Thyroid gland (tissue), 4 donors: ENCODE measurements at regions not wholly inside any gene's neighbourhood (a gene's known extent, or its start where the extent isn't known, plus 50 kb on each side); places are given as distances from the start of the nearest gene placed in this dataset.
"Not testable (repeated sequence)": the region's sequence is repeated elsewhere in the genome, so short reads cannot be mapped to it uniquely, and the experiment has no call there.

Source experiments
- DNase-seq, 2 donors: peaks; one replicate each; pipeline ENCODE4 v3.0.0-alpha.2; 2019
- H3K27ac ChIP-seq, 3 donors: fragments of 200-600 bp; sonication (generic); 1 replicate in 2 of 3; 2 replicates in 1 of 3; pipeline ENCODE4 v1.5.1; 2016 to 2019; ENCODE audit warnings: mild to moderate bottlenecking in 1 of 3, moderate library complexity in 1 of 3
- H3K27me3 ChIP-seq: fragments of 200-600 bp; sonication (generic); one replicate; pipeline ENCODE4 v1.5.1; 2019
- H3K36me3 ChIP-seq, 2 donors: fragments of 200-600 bp; sonication (generic); one replicate each; pipeline ENCODE4 v1.5.1; 2016 to 2019
- H3K4me1 ChIP-seq, 2 donors: fragments of 200-600 bp; sonication (generic); one replicate each; pipeline ENCODE4 v1.5.1; 2017 to 2019
- H3K4me3 ChIP-seq, 3 donors: fragments of 200-600 bp; sonication (generic); replicated peaks in 1 of 3; 1 replicate in 2 of 3; 2 replicates in 1 of 3; pipeline ENCODE4 v1.5.1; 2016; ENCODE audit warnings: mild to moderate bottlenecking in 1 of 3
- H3K9me3 ChIP-seq: fragments of 200-600 bp; sonication (generic); one replicate; pipeline ENCODE4 v1.5.1; 2017
- CTCF ChIP-seq, 6 experiments: fragments of 200-600 bp in 3 of 6; fragments of 450-650 bp in 3 of 6; sonication (generic) in 3 of 6; IDR thresholded peaks; one replicate each; pipeline ENCODE4 v1.5.1; 2016 to 2019; ENCODE audit warnings: antibody characterized with exemption in 6 of 6, mild to moderate bottlenecking in 2 of 6, inconsistent platforms in 1 of 6, moderate library complexity in 1 of 6
- POLR2A ChIP-seq, 2 donors: fragments of 450-650 bp; IDR thresholded peaks; one replicate each; pipeline ENCODE4 v1.6.1; 2017; ENCODE audit warnings: antibody characterized with exemption in 2 of 2, mild to moderate bottlenecking in 2 of 2, moderate library complexity in 1 of 2
- WGBS, 2 donors: methylation state at CpG; one replicate each; pipeline ENCODE4 v1.1.5; 2017; 5-methylcytosine and 5-hydroxymethylcytosine counted together
- intact Hi-C: fragments of 100-400 bp; cut with DNase I; formaldehyde crosslinking; loops from one replicate; pipeline ENCODE4 v1.15.1; 2023

GRCh38 chr3:80334534-80334933 lies 566.7 kb upstream of the ROBO1 start:
- H3K27me3 ChIP-seq: no peaks in the 10 kb centered on the region
- no peaks in the 10 kb centered on the region for H3K4me1 ChIP-seq
- H3K36me3 ChIP-seq: no peaks in the 10 kb centered on the region
- H3K9me3 ChIP-seq: no peaks in the 10 kb centered on the region
- no peak overlapping the region for H3K27ac ChIP-seq
- DNase-seq: no peak
- 87 to 93% methylated on average over 2 of the region's 2 CpGs for WGBS, 2 donors
- no peak overlapping the region for H3K4me3 ChIP-seq
- intact Hi-C loops: no loop called here
- TF ChIP-seq CTCF (IDR thresholded peaks at IDR 0.05) (no peak), POLR2A (IDR thresholded peaks at IDR 0.05) (no peak)

GRCh38 chr3:80331494-80332170 lies 563.8 kb upstream of the ROBO1 start:
- no peaks in the 10 kb centered on the region for H3K4me1 ChIP-seq
- H3K9me3 ChIP-seq: no peaks in the 10 kb centered on the region
- intact Hi-C loops: no loop called here
- 72 to 86% methylated on average over 1 of the region's 1 CpG for WGBS, 2 donors
- no peaks in the 10 kb centered on the region for H3K27me3 ChIP-seq
- H3K27ac ChIP-seq: no peak overlapping the region
- no peak for DNase-seq
- no peaks in the 10 kb centered on the region for H3K36me3 ChIP-seq
- H3K4me3 ChIP-seq: no peak overlapping the region
- TF ChIP-seq CTCF (IDR thresholded peaks at IDR 0.05) (no peak), POLR2A (IDR thresholded peaks at IDR 0.05) (no peak)

- H3K9me3 ChIP-seq, H3K4me3 ChIP-seq, H3K4me1 ChIP-seq, intact Hi-C loops, H3K36me3 ChIP-seq, H3K27ac ChIP-seq, DNase-seq, H3K27me3 ChIP-seq: not testable (repeated sequence)
- 95% methylated on average over 14 to 17 of the region's 19 CpGs for whole genome bisulfite sequencing, 2 donors
Measured at GRCh38 chr3:80314541-80314940, 546.7 kb upstream of the ROBO1 start.

- intact Hi-C loops: no loop called here
- Histone ChIP-seq H3K9me3 (no peaks in the 10 kb centered on the region), H3K4me1 (no peaks in the 10 kb centered on the region), H3K27ac (no peak overlapping the region), H3K27me3 (no peaks in the 10 kb centered on the region), H3K4me3 (no peak overlapping the region), H3K36me3 (no peaks in the 10 kb centered on the region)
- WGBS, 2 donors: 67% methylated on average over 8 of the region's 8 CpGs
- TF ChIP-seq POLR2A (IDR thresholded peaks at IDR 0.05): no peak
- TF ChIP-seq CTCF (IDR thresholded peaks at IDR 0.05): no peak
- DNase-seq: no peak
Measured at GRCh38 chr3:80308637-80309036, 540.8 kb upstream of the ROBO1 start.

- Histone ChIP-seq H3K9me3 (no peaks in the 10 kb centered on the region), H3K27ac (no peak overlapping the region), H3K4me3 (no peak overlapping the region), H3K4me1 (no peaks in the 10 kb centered on the region), H3K36me3 (no peaks in the 10 kb centered on the region), H3K27me3 (no peaks in the 10 kb centered on the region)
- WGBS, 2 donors: 90 to 93% methylated on average over 5 to 8 of the region's 8 CpGs
- intact Hi-C loops: no loop called here
- TF ChIP-seq CTCF (IDR thresholded peaks at IDR 0.05) (no peak), POLR2A (IDR thresholded peaks at IDR 0.05) (no peak)
- DNase-seq: no peak
Measured at GRCh38 chr3:80307844-80308243, 540.0 kb upstream of the ROBO1 start.
